GM12873 (cell line): ENCODE measurements at regions not wholly inside any gene's neighbourhood (a gene's known extent, or its start where the extent isn't known, plus 50 kb on each side); places are given as distances from the start of the nearest gene placed in this dataset.

Experiments
- CTCF ChIP-seq: IDR thresholded peaks from 2 replicates; pipeline ENCODE4 v1.5.1; 2012; ENCODE audit warnings: low read depth, mild to moderate bottlenecking, moderate library complexity, low read length, control low read depth; ENCODE audit not compliant: insufficient read depth; ENCODE audit errors: missing control alignments

GRCh38 chr9:120030847-120031246 lies 549.1 kb downstream of the CDK5RAP2 start:
- no peak for TF ChIP-seq CTCF

- TF ChIP-seq CTCF = no peak
Measured at GRCh38 chr9:120018550-120018949, 561.4 kb downstream of the CDK5RAP2 start.

DNA sequence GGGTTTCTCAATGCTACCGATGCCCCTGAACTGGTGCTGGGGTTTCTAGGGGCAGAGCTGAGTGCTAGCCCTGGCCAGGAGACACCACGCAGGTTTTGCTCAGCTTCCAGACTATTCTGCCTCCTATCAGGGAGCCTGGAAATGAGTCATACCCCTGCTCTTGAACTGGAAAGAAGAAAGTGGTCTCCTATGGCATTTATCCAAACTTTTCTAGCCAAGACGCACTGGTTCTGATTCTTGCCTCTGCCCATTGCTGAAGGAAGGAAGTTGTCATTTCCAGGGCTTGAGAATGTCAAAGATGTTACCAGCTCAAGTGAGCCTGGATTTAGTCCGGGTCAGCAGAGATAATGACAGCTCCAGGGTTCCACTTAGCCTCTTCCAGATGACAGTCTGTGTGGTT lies 561.9 kb downstream of the CDK5RAP2 start:
- TF ChIP-seq CTCF = no peak

GRCh38 chr9:120016231-120016630 lies 563.7 kb downstream of the CDK5RAP2 start:
- TF ChIP-seq CTCF = no peak

DNA sequence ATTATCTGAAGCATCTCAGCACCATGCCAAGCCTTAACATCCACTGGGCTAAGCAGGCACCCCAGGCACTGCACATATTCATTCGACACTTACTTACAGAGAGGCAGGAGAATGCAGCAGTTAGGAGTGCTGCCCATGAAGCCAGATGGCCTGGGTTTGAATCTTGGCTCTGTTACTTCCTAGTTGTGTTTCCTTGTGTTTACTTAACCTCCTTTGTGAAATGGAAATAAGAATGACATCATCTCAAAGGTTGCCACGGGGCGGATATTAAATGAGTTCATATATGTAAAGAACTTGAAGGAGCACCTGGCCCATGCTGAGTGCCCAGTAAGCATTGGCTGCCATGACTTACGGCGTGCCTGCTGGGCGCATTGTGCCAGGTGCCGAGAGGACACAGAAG lies 565.2 kb downstream of the CDK5RAP2 start:
- no peak for TF ChIP-seq CTCF

DNA sequence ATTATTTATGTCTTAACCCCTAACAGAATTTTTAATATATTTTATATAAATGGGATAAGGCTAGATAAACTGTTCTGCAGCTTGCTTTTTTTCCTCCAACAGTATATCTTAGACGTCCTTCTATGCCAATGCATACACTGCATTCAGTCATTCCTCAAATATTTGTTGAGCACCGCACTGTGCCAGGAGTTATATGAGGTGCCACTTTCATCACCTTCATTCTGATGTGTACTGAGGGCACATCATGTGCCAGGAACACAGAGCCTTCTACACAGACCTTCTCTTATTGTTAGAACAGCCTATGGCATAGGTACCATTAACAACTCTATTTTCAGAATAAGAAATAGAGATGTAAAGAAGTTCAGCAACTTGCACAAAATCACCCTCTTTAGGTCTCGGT lies 570.1 kb downstream of the CDK5RAP2 start:
- no peak for TF ChIP-seq CTCF

DNA sequence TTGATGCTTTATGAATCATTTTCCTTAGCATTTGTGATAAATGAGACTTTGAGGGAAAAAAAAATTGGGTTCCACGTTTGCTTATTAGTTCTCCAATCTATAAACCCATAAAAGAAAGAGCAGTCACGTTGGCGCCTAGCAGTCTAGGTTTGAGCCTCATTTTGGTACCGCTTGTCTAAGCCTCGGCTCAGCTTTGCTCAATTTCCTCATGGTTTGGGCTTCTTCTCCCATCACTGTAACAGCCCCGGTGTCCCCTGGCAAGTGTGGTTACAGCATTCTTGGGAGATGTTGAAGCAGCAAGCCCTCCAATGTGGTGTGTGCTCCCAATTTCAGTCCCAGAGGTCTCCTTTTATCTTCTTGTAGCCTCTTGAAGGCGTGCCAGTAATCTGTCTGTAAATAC lies 578.4 kb downstream of the CDK5RAP2 start:
- no peak for TF ChIP-seq CTCF

DNA sequence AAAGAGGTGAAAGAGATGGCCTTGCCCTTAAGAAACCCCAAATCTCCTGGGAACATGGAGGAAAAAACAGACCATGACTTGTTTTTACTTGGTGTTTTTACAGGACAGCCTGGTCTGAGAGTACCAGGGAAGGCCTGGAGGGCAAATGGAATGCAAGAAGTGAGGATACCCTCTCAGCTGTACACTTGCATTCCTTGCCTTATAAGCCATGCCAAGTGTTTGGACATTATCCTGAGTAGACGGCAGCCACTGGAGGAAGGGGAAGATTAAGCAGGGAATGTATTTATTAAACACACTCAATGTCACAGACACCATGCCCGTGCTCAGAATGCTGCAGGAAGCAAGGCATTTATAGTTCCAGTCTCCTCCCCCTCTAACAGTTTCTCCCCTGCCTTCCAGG lies 581.4 kb downstream of the CDK5RAP2 start:
- no peak for TF ChIP-seq CTCF
